GM12865 (cell line): ENCODE measurements at regions not wholly inside any gene's neighbourhood (a gene's known extent, or its start where the extent isn't known, plus 50 kb on each side); places are given as distances from the start of the nearest gene placed in this dataset.

Experiments used
- DNase-seq: peaks from one replicate; pipeline ENCODE4 v3.0.0; 2010; ENCODE audit warnings: low read depth
- H3K4me3 ChIP-seq: 2 replicates; pipeline ENCODE4 v1.5.1; 2011; ENCODE audit warnings: mild to moderate bottlenecking, low read depth, low read length, control low read depth
- CTCF ChIP-seq: IDR thresholded peaks from 2 replicates; pipeline ENCODE4 v1.5.1; 2011; ENCODE audit warnings: low read length, control low read depth, low read depth, inconsistent platforms; ENCODE audit not compliant: insufficient read depth; ENCODE audit errors: missing control alignments

GRCh38 chr5:105783811-105784210, 1886.9 kb downstream of the EFNA5 start:
- DNase-seq = no peak
- no peak for TF ChIP-seq CTCF
- no peak overlapping the region for H3K4me3 ChIP-seq

GRCh38 chr5:105782501-105782900, 1888.2 kb downstream of the EFNA5 start:
- TF ChIP-seq CTCF = no peak
- H3K4me3 ChIP-seq = no peak overlapping the region
- DNase-seq = no peak

GRCh38 chr5:105773241-105773640, 1897.5 kb downstream of the EFNA5 start:
- H3K4me3 ChIP-seq = no peak overlapping the region
- TF ChIP-seq CTCF = no peak
- no peak for DNase-seq

DNA sequence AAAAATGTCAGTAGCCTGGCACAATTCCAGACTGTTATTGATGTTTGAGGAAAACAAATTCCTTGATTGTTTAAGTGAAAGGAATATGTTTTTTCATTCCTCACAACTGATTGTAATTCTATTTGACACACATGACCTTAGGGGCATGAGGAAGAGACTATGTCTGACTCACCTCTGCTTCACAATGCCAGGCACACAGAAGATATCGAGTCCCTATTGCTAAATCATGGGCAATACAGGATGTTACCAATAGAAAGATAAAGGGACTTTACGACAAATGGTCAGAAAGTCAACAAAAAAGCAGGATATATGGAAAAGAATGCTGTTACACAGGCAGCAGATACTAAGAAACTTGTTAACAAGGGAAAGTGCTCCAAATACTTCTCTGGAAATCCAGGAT, 1903.5 kb downstream of the EFNA5 start:
- no peak overlapping the region for H3K4me3 ChIP-seq
- no peak for TF ChIP-seq CTCF
- no peak for DNase-seq

DNA sequence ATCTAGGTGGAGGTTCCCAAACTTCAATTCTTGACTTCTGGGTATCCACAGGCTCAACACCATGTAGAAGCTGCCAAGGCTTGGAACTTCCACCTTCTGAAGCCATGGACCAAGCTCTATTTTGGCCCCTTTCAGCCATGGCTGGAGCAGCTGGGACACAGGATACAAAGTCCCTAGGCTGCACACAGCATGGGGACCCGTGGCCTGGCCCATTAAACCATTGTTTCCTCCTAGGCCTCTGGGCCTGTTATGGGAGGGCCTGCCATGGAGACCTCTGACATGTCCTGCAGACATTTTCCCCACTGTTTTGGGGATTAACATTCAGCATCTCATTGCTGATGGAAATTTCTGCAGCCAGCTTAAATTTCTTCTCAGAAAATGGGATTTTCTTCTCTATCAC, 1908.0 kb downstream of the EFNA5 start:
- no peak for DNase-seq
- TF ChIP-seq CTCF = no peak
- H3K4me3 ChIP-seq = no peak overlapping the region

GRCh38 chr5:105754056-105754455, 1916.7 kb downstream of the EFNA5 start:
- no peak overlapping the region for H3K4me3 ChIP-seq
- no peak for DNase-seq
- no peak for TF ChIP-seq CTCF

GRCh38 chr5:105752801-105753200, 1917.9 kb downstream of the EFNA5 start:
- no peak overlapping the region for H3K4me3 ChIP-seq
- no peak for TF ChIP-seq CTCF
- DNase-seq = no peak
